Left lung (tissue), 4 donors: ENCODE measurements at regions not wholly inside any gene's neighbourhood (a gene's known extent, or its start where the extent isn't known, plus 50 kb on each side); places are given as distances from the start of the nearest gene placed in this dataset.

ENCODE experiments used
- ATAC-seq: fragments of 200-7000 bp; cut with Tn5 transposase; one replicate; pipeline ENCODE4 v1.9.1; 2020; ENCODE audit warnings: moderate library complexity
- DNase-seq, 4 donors: peaks; one replicate each; pipeline ENCODE4 v3.0.0-alpha.2; 2013 to 2020
- H3K27ac ChIP-seq, 2 donors: fragments of 200-600 bp; sonication (generic) in 1 of 2; one replicate each; pipeline versions ENCODE4 v1.5.0 to v1.8.0; 2020 to 2021
- H3K27me3 ChIP-seq, 2 donors: fragments of 200-600 bp; sonication (generic) in 1 of 2; one replicate each; pipeline versions ENCODE4 v1.5.0 to v1.8.0; 2020 to 2021
- H3K36me3 ChIP-seq, 2 donors: fragments of 200-600 bp; sonication (generic) in 1 of 2; one replicate each; pipeline versions ENCODE4 v1.5.0 to v1.8.0; 2020 to 2021
- H3K4me1 ChIP-seq, 2 donors: fragments of 200-600 bp; one replicate each; pipeline ENCODE4 v1.8.0; 2021
- H3K4me3 ChIP-seq, 2 donors: fragments of 200-600 bp; sonication (generic) in 1 of 2; one replicate each; pipeline versions ENCODE4 v1.5.0 to v1.8.0; 2020 to 2021; ENCODE audit warnings: mild to moderate bottlenecking in 1 of 2
- H3K9me3 ChIP-seq, 2 donors: fragments of 200-600 bp; sonication (generic) in 1 of 2; one replicate each; pipeline versions ENCODE4 v1.5.0 to v1.8.0; 2020 to 2021
- CTCF ChIP-seq, 2 donors: fragments of 200-600 bp; sonication (generic) in 1 of 2; IDR thresholded peaks; one replicate each; pipeline versions ENCODE4 v1.5.0 to v1.8.0; 2021; ENCODE audit warnings: antibody characterized with exemption in 2 of 2
- intact Hi-C, 2 donors: fragments of 100-400 bp; cut with DNase I; formaldehyde crosslinking; loops; one replicate each; pipeline versions ENCODE4 v1.11.2 to v1.14.2; 2022
- donor health status: DM: no; HTN: yes; CAD: no.
- donor health status: DM: no; HTN: no; CAD: no.

- no peak for TF ChIP-seq CTCF (IDR thresholded peaks at IDR 0.05)
- H3K9me3 ChIP-seq = no peaks in the 10 kb centered on the region
- no peaks in the 10 kb centered on the region for H3K4me1 ChIP-seq
- no peak overlapping the region for H3K4me3 ChIP-seq
- no peak overlapping the region for H3K27ac ChIP-seq
- intact Hi-C loops = loop anchor here in 1 of 2 donors (10.0 kb wide), 2 partner anchors 141 to 159 kb away; no protein-coding TSS in a partner anchor
- DNase-seq (no peak), ATAC-seq (no peak)
- no peaks in the 10 kb centered on the region for H3K36me3 ChIP-seq
- no peaks in the 10 kb centered on the region for H3K27me3 ChIP-seq
Observed at GRCh38 chr4:74534121-74534520, 89.2 kb downstream of the AREG start.

DNA sequence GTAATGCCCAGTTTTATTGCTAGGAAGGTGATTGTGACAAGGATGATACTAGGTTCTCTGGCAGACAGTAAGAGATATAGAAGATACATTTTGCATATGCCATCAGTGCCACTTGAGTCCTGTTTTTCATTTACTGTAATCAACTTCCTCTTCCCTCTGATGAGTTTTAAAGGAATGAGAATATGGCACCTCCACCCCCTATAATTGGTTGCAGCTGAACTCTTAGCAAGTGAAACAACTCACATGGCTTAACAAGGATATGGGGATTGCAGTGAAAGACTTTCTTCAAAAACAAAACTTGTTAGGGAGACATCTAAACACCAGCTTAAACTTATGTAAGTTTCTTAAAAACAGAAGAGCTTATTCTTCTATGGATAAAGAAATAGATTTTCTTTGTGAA, 90.0 kb downstream of the AREG start:
- DNase-seq = no peak
- no peak for ATAC-seq
- Histone ChIP-seq H3K4me3 (no peak overlapping the region), H3K27ac (no peak overlapping the region), H3K9me3 (no peaks in the 10 kb centered on the region), H3K36me3 (no peaks in the 10 kb centered on the region), H3K27me3 (no peaks in the 10 kb centered on the region), H3K4me1 (peaks cover 0 to 6% of the 10 kb centered on the region in 2 donors)
- no peak for TF ChIP-seq CTCF (IDR thresholded peaks at IDR 0.05)
- intact Hi-C loops = loop anchor here in 1 of 2 donors (10.0 kb wide), 2 partner anchors 140 to 160 kb away; no protein-coding TSS in a partner anchor

DNA sequence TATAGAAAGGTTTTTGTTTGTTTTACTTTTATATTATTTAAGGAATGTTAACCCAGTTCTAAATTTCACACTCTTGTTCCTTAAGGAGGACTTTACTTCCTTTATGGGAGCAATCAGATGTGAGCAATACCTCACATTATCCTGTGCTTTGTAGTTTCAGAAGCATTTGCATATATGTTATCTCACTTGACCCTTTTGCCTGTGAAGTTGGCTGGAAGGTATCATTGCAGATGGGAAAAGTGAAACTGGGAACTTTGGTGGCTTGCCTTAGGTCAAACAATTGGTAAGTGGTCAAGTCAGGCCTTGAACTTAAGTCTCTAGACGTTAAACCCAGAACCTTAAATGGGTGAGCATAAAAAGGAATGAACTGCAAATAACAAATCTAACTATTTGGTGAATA, 90.6 kb downstream of the AREG start:
- Histone ChIP-seq H3K27ac (no peak overlapping the region), H3K4me3 (no peak overlapping the region), H3K4me1 (peaks cover 0 to 7% of the 10 kb centered on the region in 2 donors), H3K36me3 (no peaks in the 10 kb centered on the region), H3K9me3 (no peaks in the 10 kb centered on the region), H3K27me3 (no peaks in the 10 kb centered on the region)
- ATAC-seq (no peak), DNase-seq (no peak)
- no peak for TF ChIP-seq CTCF (IDR thresholded peaks at IDR 0.05)
- intact Hi-C loops = loop anchor here in 1 of 2 donors (10.0 kb wide), 2 partner anchors 139 to 161 kb away; no protein-coding TSS in a partner anchor

GRCh38 chr4:74536557-74536956, 91.6 kb downstream of the AREG start:
- ATAC-seq = no peak
- no peaks in the 10 kb centered on the region for H3K36me3 ChIP-seq
- no peak for DNase-seq
- no peaks in the 10 kb centered on the region for H3K9me3 ChIP-seq
- peaks cover 0 to 7% of the 10 kb centered on the region in 2 donors for H3K4me1 ChIP-seq
- peak in 1 of 2 donors; percentile 21 for TF ChIP-seq CTCF (IDR thresholded peaks at IDR 0.05)
- H3K4me3 ChIP-seq = no peak overlapping the region
- H3K27me3 ChIP-seq = no peaks in the 10 kb centered on the region
- no peak overlapping the region for H3K27ac ChIP-seq
- intact Hi-C loops = loop anchor here in 1 of 2 donors (10.0 kb wide), 2 partner anchors 138 to 162 kb away; no protein-coding TSS in a partner anchor

DNA sequence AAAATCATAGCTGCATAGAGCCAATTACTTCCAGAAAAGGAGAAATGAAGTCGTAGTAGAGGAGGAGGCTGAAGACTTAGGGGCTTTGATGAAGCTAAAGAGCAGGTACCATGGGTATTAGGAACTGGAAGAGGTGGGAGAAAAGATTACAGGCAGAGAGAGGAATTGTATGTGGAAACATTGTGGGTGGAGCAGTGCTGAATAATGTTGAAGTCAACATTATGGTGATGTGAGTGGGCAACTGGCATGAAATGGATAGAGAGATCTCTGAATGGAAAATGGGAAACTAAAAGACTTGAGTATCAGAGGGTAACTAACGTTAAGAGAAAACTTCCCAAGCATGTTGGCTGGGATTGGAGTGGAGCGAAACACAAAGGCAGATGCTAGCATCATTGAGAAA, 92.5 kb downstream of the AREG start:
- no peak overlapping the region for H3K27ac ChIP-seq
- no peak for ATAC-seq
- intact Hi-C loops = loop anchor here in 1 of 2 donors (10.0 kb wide), 2 partner anchors 137 to 163 kb away; no protein-coding TSS in a partner anchor
- no peaks in the 10 kb centered on the region for H3K9me3 ChIP-seq
- no peaks in the 10 kb centered on the region for H3K36me3 ChIP-seq
- H3K4me3 ChIP-seq = no peak overlapping the region
- DNase-seq = no peak
- no peak for TF ChIP-seq CTCF (IDR thresholded peaks at IDR 0.05)
- H3K27me3 ChIP-seq = no peaks in the 10 kb centered on the region
- peaks cover 0 to 7% of the 10 kb centered on the region in 2 donors for H3K4me1 ChIP-seq
